ENCODE measurements at regions not wholly inside any gene's neighbourhood (a gene's known extent, or its start where the extent isn't known, plus 50 kb on each side); places are given as distances from the start of the nearest gene placed in this dataset.

DNA sequence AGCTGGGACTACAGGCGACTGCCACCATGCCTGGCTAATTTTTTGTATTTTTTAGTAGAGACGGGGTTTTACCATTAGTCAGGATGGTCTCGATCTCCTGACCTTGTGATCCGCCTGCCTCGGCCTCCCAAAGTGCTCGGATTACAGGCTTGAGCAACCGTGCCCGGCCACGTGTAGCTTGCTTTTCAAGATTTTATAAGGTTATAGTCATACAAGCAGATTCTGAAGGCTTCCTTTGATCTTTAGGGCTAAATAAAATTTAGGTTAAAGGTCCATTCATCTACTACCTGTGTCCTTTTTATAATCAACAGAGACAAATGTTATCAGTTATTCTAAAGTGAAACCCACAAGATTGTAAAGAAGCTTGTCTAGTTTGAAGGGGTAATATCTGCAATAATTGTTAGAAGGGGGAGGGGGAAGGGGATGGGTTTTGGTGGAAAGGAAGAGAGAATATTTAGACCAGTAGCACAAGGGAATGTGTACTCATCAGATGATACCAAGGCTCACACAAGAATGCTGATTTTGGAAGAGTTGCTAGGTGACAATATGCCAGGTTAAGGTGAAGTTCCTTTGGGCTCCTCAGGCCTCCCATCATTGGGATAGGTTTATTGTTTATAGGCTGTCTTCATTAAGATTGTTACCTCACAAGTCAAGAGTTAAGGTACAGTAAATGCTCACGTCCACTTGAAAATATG is 284.7 kb downstream of the ALDH8A1 start:
- H4K20me1 ChIP-seq (ENCODE audit: insufficient read depth, low read length), result no peaks in the 10 kb centered on the region
- no peaks in the 10 kb centered on the region for H3K4me1 ChIP-seq (ENCODE audit: low read length)
- DNase-seq, result no peak
- no peak overlapping the region for H2AFZ ChIP-seq (ENCODE audit: low read length)
- no peaks in the 10 kb centered on the region for H3F3A ChIP-seq (ENCODE audit: insufficient read depth, low read length)
- no peak overlapping the region for H3K27ac ChIP-seq (ENCODE audit: low read length)
- H3K79me2 ChIP-seq (ENCODE audit: low read length), result no peaks in the 10 kb centered on the region
- TF ChIP-seq CTCF (IDR thresholded peaks at IDR 0.05; ENCODE audit: low read length), result no peak
- no peak for TF ChIP-seq EZH2 (optimal IDR thresholded peaks at IDR 0.05; ENCODE audit: low read depth, low read length)
- no peak for TF ChIP-seq EZH2phosphoT487 (IDR thresholded peaks at IDR 0.05; ENCODE audit: low read length)
- H3K4me2 ChIP-seq (ENCODE audit: low read depth, low read length), result no peak overlapping the region
- no peaks in the 10 kb centered on the region for H3K9me3 ChIP-seq (replicated peaks; ENCODE audit: insufficient read depth, low read length)
- no peak overlapping the region for H3K4me3 ChIP-seq (ENCODE audit: low read length)
- H3K9me2 ChIP-seq (replicated peaks; ENCODE audit: insufficient read depth, low read length), result no peaks in the 10 kb centered on the region
- H3K36me3 ChIP-seq (replicated peaks; ENCODE audit: insufficient read depth, low read length), result no peaks in the 10 kb centered on the region
- H3K27me3 ChIP-seq (replicated peaks; ENCODE audit: insufficient read depth, low read length), result no peaks in the 10 kb centered on the region
- no peak overlapping the region for H3K9ac ChIP-seq (ENCODE audit: low read length)

GRCh38 chr6:134663800-134664535 is 285.9 kb downstream of the ALDH8A1 start:
- Histone ChIP-seq H3K79me2 (ENCODE audit: low read length) (no peaks in the 10 kb centered on the region), H3K4me2 (ENCODE audit: low read depth, low read length) (no peak overlapping the region), H3K36me3 (replicated peaks; ENCODE audit: insufficient read depth, low read length) (no peaks in the 10 kb centered on the region), H3F3A (ENCODE audit: insufficient read depth, low read length) (no peaks in the 10 kb centered on the region), H3K9me2 (replicated peaks; ENCODE audit: insufficient read depth, low read length) (no peaks in the 10 kb centered on the region), H2AFZ (ENCODE audit: low read length) (no peak overlapping the region), H3K27me3 (replicated peaks; ENCODE audit: insufficient read depth, low read length) (no peaks in the 10 kb centered on the region), H3K4me3 (ENCODE audit: low read length) (no peak overlapping the region), H4K20me1 (ENCODE audit: insufficient read depth, low read length) (no peaks in the 10 kb centered on the region), H3K27ac (ENCODE audit: low read length) (no peak overlapping the region), H3K9me3 (replicated peaks; ENCODE audit: insufficient read depth, low read length) (no peaks in the 10 kb centered on the region), H3K9ac (ENCODE audit: low read length) (no peak overlapping the region), H3K4me1 (ENCODE audit: low read length) (no peaks in the 10 kb centered on the region)
- no peak for DNase-seq
- TF ChIP-seq EZH2phosphoT487 (IDR thresholded peaks at IDR 0.05; ENCODE audit: low read length), result no peak
- TF ChIP-seq EZH2 (optimal IDR thresholded peaks at IDR 0.05; ENCODE audit: low read depth, low read length), result no peak
- no peak for TF ChIP-seq CTCF (IDR thresholded peaks at IDR 0.05; ENCODE audit: low read length)

DNA sequence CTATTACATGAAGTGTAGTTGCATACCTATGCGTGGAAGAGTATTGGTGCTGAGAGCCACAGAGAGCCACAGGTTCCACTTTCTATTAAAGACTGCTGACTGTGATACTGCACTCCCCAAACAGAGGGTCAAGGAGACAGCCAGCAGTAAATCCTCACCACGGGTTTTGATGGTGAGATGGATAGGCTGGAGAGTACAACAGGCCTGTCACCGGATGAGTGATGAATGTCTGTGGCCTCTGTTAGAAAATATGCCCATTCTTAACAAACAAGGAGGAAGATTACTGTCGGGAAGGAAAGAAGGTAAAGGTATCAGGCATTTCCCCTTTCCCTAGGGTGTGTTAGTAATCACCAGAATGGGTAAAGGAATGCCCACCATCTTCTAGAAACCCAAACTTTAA is 286.5 kb downstream of the ALDH8A1 start:
- Histone ChIP-seq H3K9me3 (replicated peaks; ENCODE audit: insufficient read depth, low read length) (no peaks in the 10 kb centered on the region), H3K36me3 (replicated peaks; ENCODE audit: insufficient read depth, low read length) (no peaks in the 10 kb centered on the region), H3K4me3 (ENCODE audit: low read length) (no peak overlapping the region), H2AFZ (ENCODE audit: low read length) (no peak overlapping the region), H3F3A (ENCODE audit: insufficient read depth, low read length) (no peaks in the 10 kb centered on the region), H3K9me2 (replicated peaks; ENCODE audit: insufficient read depth, low read length) (no peaks in the 10 kb centered on the region), H3K27me3 (replicated peaks; ENCODE audit: insufficient read depth, low read length) (no peaks in the 10 kb centered on the region), H3K27ac (ENCODE audit: low read length) (no peak overlapping the region), H3K4me1 (ENCODE audit: low read length) (no peaks in the 10 kb centered on the region), H4K20me1 (ENCODE audit: insufficient read depth, low read length) (no peaks in the 10 kb centered on the region), H3K9ac (ENCODE audit: low read length) (no peak overlapping the region), H3K4me2 (ENCODE audit: low read depth, low read length) (no peak overlapping the region), H3K79me2 (ENCODE audit: low read length) (no peaks in the 10 kb centered on the region)
- DNase-seq, result peak; percentile 21
- no peak for TF ChIP-seq EZH2phosphoT487 (IDR thresholded peaks at IDR 0.05; ENCODE audit: low read length)
- no peak for TF ChIP-seq EZH2 (optimal IDR thresholded peaks at IDR 0.05; ENCODE audit: low read depth, low read length)
- TF ChIP-seq CTCF (IDR thresholded peaks at IDR 0.05; ENCODE audit: low read length), result no peak
